Astrocyte (in vitro differentiated cells and primary cell): ENCODE measurements at regions not wholly inside any gene's neighbourhood (a gene's known extent, or its start where the extent isn't known, plus 50 kb on each side); places are given as distances from the start of the nearest gene placed in this dataset.

Experiments used
- DNase-seq: peaks from one replicate; pipeline ENCODE4 v3.0.0-alpha.2; 2010; ENCODE audit warnings: low read depth
- FAIRE-seq: peaks from 2 replicates; lab custom pipeline; 2011; peaks lifted over from hg19 to GRCh38; lab: Jason Lieb, UNC
- H2AFZ ChIP-seq: 2 replicates; pipeline ENCODE4 v1.6.0; 2012; ENCODE audit warnings: low read depth, low read length, inconsistent platforms
- H3K27ac ChIP-seq: 2 replicates; pipeline ENCODE4 v1.5.1; 2011; ENCODE audit warnings: low read depth, low read length, inconsistent platforms
- H3K27me3 ChIP-seq: 2 replicates; pipeline ENCODE4 v1.6.0; 2011; ENCODE audit warnings: low read length, inconsistent platforms; ENCODE audit not compliant: insufficient read depth
- H3K36me3 ChIP-seq: 2 replicates; pipeline ENCODE4 v1.5.1; 2011; ENCODE audit warnings: low read length, inconsistent platforms; ENCODE audit not compliant: insufficient read depth
- H3K4me1 ChIP-seq: 2 replicates; pipeline ENCODE4 v1.5.1; 2011; ENCODE audit warnings: low read length, inconsistent platforms; ENCODE audit not compliant: insufficient read depth
- H3K4me2 ChIP-seq: 2 replicates; pipeline ENCODE4 v1.6.0; 2012; ENCODE audit warnings: low read length, inconsistent platforms
- H3K4me3 ChIP-seq: 2 replicates; pipeline ENCODE4 v1.5.1; 2011; ENCODE audit warnings: low read depth, mild to moderate bottlenecking, low read length, inconsistent platforms; ENCODE audit not compliant: insufficient read depth
- H3K79me2 ChIP-seq: 2 replicates; pipeline ENCODE4 v1.6.0; 2012; ENCODE audit warnings: mild to moderate bottlenecking, low read length, inconsistent platforms; ENCODE audit not compliant: insufficient read depth
- H3K9ac ChIP-seq: 2 replicates; pipeline ENCODE4 v1.6.0; 2012; ENCODE audit warnings: mild to moderate bottlenecking, low read length, inconsistent platforms
- H3K9me3 ChIP-seq: 2 replicates; pipeline ENCODE4 v1.5.1; 2012; ENCODE audit warnings: low read depth, mild to moderate bottlenecking, low read length, inconsistent platforms; ENCODE audit not compliant: insufficient read depth
- H4K20me1 ChIP-seq: 2 replicates; pipeline ENCODE4 v1.6.0; 2012; ENCODE audit warnings: low read length, inconsistent platforms; ENCODE audit not compliant: insufficient read depth
- H3K27ac Mint-ChIP-seq: one replicate; pipeline ENCODE4 v1.8.0; 2021; ENCODE audit warnings: mild to moderate bottlenecking, mixed read lengths; ENCODE audit not compliant: unreplicated experiment
- H3K27me3 Mint-ChIP-seq: one replicate; pipeline ENCODE4 v1.8.0; 2021; ENCODE audit warnings: low read depth, mixed read lengths; ENCODE audit not compliant: unreplicated experiment
- H3K36me3 Mint-ChIP-seq: one replicate; pipeline ENCODE4 v1.8.0; 2021; ENCODE audit warnings: low read depth, mixed read lengths; ENCODE audit not compliant: unreplicated experiment
- H3K4me1 Mint-ChIP-seq: one replicate; pipeline ENCODE4 v1.8.0; 2021; ENCODE audit warnings: low read depth, mixed read lengths; ENCODE audit not compliant: unreplicated experiment
- H3K4me3 Mint-ChIP-seq: one replicate; pipeline ENCODE4 v1.8.0; 2021; ENCODE audit warnings: mild to moderate bottlenecking, moderate library complexity, mixed read lengths; ENCODE audit not compliant: unreplicated experiment
- H3K9me3 Mint-ChIP-seq: one replicate; pipeline ENCODE4 v1.8.0; 2021; ENCODE audit warnings: mild to moderate bottlenecking, mixed read lengths; ENCODE audit not compliant: unreplicated experiment
- CTCF ChIP-seq: IDR thresholded peaks from 2 replicates; pipeline ENCODE4 v1.5.1; 2011; ENCODE audit warnings: low read depth, mild to moderate bottlenecking, inconsistent platforms, low read length, moderate library complexity; ENCODE audit not compliant: insufficient read depth
- EZH2 ChIP-seq: IDR thresholded peaks from 2 replicates; pipeline ENCODE4 v1.6.1; 2012; ENCODE audit warnings: mild to moderate bottlenecking, low read length, inconsistent platforms; ENCODE audit not compliant: insufficient read depth

- no peak for FAIRE-seq
- H3K27ac ChIP-seq: no peak overlapping the region
Observed at GRCh38 chr2:111620281-111620680, 263.7 kb downstream of the ANAPC1 start.

DNA sequence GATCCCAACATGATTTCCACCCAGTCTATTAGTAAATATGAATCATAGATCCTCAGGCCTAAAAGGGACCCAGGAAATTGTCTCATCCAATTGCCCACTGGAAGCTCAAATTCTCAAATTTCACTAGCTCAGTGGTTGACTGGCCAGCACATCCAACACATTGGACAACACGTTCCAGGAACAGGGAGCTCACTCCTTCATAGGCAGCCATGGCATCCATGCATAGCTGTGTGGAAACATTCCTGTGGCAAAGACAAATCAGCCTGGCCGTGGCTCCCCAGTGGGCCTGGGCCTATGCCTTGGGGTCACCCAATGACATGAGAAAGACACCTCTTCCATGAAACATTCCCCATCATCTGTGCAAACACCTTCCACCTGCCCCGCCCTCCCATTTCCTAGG is 261.1 kb downstream of the ANAPC1 start:
- H3K27ac Mint-ChIP-seq: no peak overlapping the region
- H3K27me3 ChIP-seq: no peaks in the 10 kb centered on the region

More at GRCh38 chr2:111620281-111620680, 263.7 kb downstream of the ANAPC1 start:
- peaks cover 8% of the 10 kb centered on the region for H3K9me3 Mint-ChIP-seq
- no peaks in the 10 kb centered on the region for H4K20me1 ChIP-seq
- H3K4me3 ChIP-seq: no peak overlapping the region
- peaks cover 16% of the 10 kb centered on the region for H3K4me1 ChIP-seq
- H3K27me3 Mint-ChIP-seq: no peaks in the 10 kb centered on the region
- no peak for DNase-seq
- no peaks in the 10 kb centered on the region for H3K9me3 ChIP-seq
- TF ChIP-seq CTCF: no peak
- no peak for TF ChIP-seq EZH2
- peaks cover 22% of the 10 kb centered on the region for H3K4me1 Mint-ChIP-seq
- H3K27ac Mint-ChIP-seq: no peak overlapping the region
- H3K79me2 ChIP-seq: no peaks in the 10 kb centered on the region
- no peak overlapping the region for H2AFZ ChIP-seq
- H3K36me3 Mint-ChIP-seq: no peaks in the 10 kb centered on the region
- H3K9ac ChIP-seq: no peak overlapping the region
- no peaks in the 10 kb centered on the region for H3K27me3 ChIP-seq
- H3K36me3 ChIP-seq: no peaks in the 10 kb centered on the region
- H3K4me2 ChIP-seq: no peak overlapping the region
- H3K4me3 Mint-ChIP-seq: no peak overlapping the region

More for the DNA sequence above, 261.1 kb downstream of the ANAPC1 start:
- Mint-ChIP-seq H3K4me1 (peaks cover 8% of the 10 kb centered on the region), H3K27me3 (no peaks in the 10 kb centered on the region), H3K36me3 (no peaks in the 10 kb centered on the region), H3K4me3 (no peak overlapping the region), H3K9me3 (peaks cover 3% of the 10 kb centered on the region)
- no peak for TF ChIP-seq EZH2
- TF ChIP-seq CTCF: no peak
- H2AFZ ChIP-seq: no peak overlapping the region
- H3K4me2 ChIP-seq: no peak overlapping the region
- DNase-seq (no peak), FAIRE-seq (no peak)
- H3K9ac ChIP-seq: no peak overlapping the region
- no peaks in the 10 kb centered on the region for H3K9me3 ChIP-seq
- H3K4me1 ChIP-seq: peaks cover 9% of the 10 kb centered on the region
- H3K27ac ChIP-seq: no peak overlapping the region
- H3K4me3 ChIP-seq: no peak overlapping the region
- no peaks in the 10 kb centered on the region for H4K20me1 ChIP-seq
- H3K36me3 ChIP-seq: no peaks in the 10 kb centered on the region
- no peaks in the 10 kb centered on the region for H3K79me2 ChIP-seq
